SKM-1 treated with dmso at 0.1 percent for 144 hours (cell line): ENCODE measurements at regions not wholly inside any gene's neighbourhood (a gene's known extent, or its start where the extent isn't known, plus 50 kb on each side); places are given as distances from the start of the nearest gene placed in this dataset.

Experiments used
- DNase-seq: peaks from one replicate; lab custom pipeline; 2025; ENCODE audit not compliant: unreplicated experiment; lab: John Stamatoyannopoulos, UW

GRCh38 chr9:109830545-109830944 lies 50.5 kb downstream of the PALM2AKAP2 start:
- no peak for DNase-seq

GRCh38 chr9:109831998-109832658 lies 52.1 kb downstream of the PALM2AKAP2 start:
- no peak for DNase-seq

GRCh38 chr9:109834855-109835254 lies 54.9 kb downstream of the PALM2AKAP2 start:
- DNase-seq, result no peak

- DNase-seq, result no peak
Observed at GRCh38 chr9:109843641-109844040, 63.6 kb downstream of the PALM2AKAP2 start.

- no peak for DNase-seq
Observed at GRCh38 chr9:109845226-109845625, 65.2 kb downstream of the PALM2AKAP2 start.

- no peak for DNase-seq
Observed at GRCh38 chr9:109846776-109847175, 66.8 kb downstream of the PALM2AKAP2 start.

- no peak for DNase-seq
Observed at GRCh38 chr9:109852556-109852955, 72.6 kb downstream of the PALM2AKAP2 start.

GRCh38 chr9:109855540-109855939 lies 75.5 kb downstream of the PALM2AKAP2 start:
- no peak for DNase-seq

GRCh38 chr9:109856785-109857184 lies 76.8 kb downstream of the PALM2AKAP2 start:
- DNase-seq, result no peak

GRCh38 chr9:109857336-109857735 lies 77.3 kb downstream of the PALM2AKAP2 start:
- DNase-seq, result no peak

GRCh38 chr9:109859447-109859846 lies 79.4 kb downstream of the PALM2AKAP2 start:
- no peak for DNase-seq

GRCh38 chr9:109860521-109860920 lies 80.5 kb downstream of the PALM2AKAP2 start:
- DNase-seq, result no peak

GRCh38 chr9:109861499-109861898 lies 81.5 kb downstream of the PALM2AKAP2 start:
- no peak for DNase-seq

- no peak for DNase-seq
Observed at GRCh38 chr9:109861918-109862317, 81.9 kb downstream of the PALM2AKAP2 start.

- no peak for DNase-seq
Observed at GRCh38 chr9:109862452-109862851, 82.5 kb downstream of the PALM2AKAP2 start.

- DNase-seq, result no peak
Observed at GRCh38 chr9:109863961-109864360, 84.0 kb downstream of the PALM2AKAP2 start.

- DNase-seq, result no peak
Observed at GRCh38 chr9:109865521-109865920, 85.5 kb downstream of the PALM2AKAP2 start.

GRCh38 chr9:109868207-109868606 lies 88.2 kb downstream of the PALM2AKAP2 start:
- no peak for DNase-seq

- no peak for DNase-seq
Observed at GRCh38 chr9:109868722-109869121, 88.7 kb downstream of the PALM2AKAP2 start.

GRCh38 chr9:109870365-109870764 lies 90.4 kb downstream of the PALM2AKAP2 start:
- DNase-seq, result no peak

GRCh38 chr9:109872901-109873300 lies 92.9 kb downstream of the PALM2AKAP2 start:
- no peak for DNase-seq

GRCh38 chr9:109875495-109876129 lies 95.6 kb downstream of the PALM2AKAP2 start:
- DNase-seq, result no peak
